ENCODE measurements at regions not wholly inside any gene's neighbourhood (a gene's known extent, or its start where the extent isn't known, plus 50 kb on each side); places are given as distances from the start of the nearest gene placed in this dataset.

DNA sequence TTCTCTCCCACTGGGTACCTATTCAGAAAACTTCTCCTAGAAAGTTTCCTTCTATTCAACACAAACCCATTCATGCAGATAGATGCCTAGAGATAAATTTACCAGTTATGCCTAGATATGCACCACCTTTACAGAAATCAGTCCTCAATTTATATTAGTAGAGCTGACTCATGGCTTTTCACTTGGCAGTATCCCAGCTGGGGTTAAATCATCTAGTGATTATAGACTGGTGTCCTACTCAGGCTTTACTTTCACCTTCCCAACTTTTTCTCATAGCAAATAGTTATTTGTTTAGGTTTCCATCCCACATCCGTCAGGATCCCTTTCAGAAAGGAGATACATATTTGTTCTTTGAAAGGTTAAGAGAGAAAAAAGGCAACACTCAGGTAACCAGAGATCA, 124.5 kb downstream of the AQP4 start:
- DNase-seq = no peak

DNA sequence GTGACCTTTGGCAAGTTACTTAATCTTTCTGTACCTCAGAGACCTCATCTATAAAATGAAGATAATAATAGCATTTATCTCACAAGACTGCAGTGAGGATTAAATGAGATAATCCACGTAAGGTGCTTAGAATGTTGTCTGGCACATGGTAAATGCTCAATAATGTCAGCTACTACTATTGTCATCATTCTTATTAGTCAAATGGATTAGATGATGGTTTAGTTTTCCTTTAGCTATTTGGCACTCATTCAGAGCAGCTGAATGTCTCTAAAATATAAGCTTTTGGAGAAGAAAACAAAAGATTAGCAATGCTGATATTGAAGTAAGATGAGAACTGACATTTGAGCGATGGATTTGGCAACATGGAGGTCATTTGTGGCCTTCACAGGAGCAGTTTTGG, 125.1 kb downstream of the AQP4 start:
- no peak for DNase-seq

DNA sequence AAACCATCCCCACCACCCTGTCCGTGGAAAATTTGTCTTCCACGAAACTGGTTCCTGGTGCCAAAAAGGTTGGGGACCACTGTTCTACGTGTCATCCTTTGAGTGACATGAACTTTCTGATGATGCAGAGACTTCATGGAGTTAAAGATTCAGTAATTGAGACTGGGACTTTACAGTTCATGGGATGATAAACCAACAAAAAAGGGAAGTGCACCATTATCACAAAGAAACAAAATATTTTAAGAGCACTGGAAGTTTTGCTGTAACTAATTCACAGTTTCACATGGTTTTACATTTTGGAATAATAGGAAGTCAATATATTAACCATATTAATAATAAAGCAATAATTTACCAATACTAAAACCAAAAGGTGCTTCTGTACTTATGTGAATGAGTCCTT, 126.8 kb downstream of the AQP4 start:
- no peak for DNase-seq

DNA sequence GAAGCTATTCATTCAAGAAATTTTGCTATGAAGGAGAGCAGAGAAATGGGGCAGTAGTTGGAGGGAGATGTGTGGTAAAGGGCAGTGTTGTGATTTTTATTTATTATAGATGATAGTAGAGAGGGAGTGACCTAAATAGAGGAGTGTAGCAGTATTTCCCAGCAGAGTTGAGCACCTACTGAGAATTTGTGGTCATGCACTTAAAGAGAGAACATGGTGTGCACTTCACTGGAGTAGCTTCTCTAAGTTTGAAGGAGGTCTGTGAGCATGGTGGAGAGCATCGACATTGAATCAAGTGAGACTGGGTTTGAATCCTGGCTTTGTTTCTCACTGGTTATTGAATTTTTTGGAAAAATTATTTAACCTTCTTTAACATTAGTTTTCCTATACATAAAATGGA, 129.2 kb downstream of the AQP4 start:
- DNase-seq = no peak

DNA sequence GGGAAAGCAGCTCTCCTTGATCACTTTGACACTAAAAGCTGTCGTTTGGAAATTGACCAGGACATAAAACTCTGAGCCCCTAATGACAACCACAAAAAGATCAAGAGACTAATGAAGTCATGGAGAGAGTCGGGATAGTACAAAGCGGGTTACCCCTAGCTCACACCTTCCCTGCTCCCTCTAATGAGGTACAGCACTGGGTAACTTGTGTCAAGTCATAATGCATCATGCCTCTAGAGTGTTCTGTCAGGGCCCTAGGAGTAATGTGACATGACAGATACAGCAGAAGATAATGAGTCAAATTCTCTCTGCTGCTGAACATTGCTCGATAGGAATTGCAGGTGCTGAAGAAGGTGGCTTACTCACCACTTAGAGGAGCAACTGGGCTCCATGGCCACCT, 130.7 kb downstream of the AQP4 start:
- no peak for DNase-seq

DNA sequence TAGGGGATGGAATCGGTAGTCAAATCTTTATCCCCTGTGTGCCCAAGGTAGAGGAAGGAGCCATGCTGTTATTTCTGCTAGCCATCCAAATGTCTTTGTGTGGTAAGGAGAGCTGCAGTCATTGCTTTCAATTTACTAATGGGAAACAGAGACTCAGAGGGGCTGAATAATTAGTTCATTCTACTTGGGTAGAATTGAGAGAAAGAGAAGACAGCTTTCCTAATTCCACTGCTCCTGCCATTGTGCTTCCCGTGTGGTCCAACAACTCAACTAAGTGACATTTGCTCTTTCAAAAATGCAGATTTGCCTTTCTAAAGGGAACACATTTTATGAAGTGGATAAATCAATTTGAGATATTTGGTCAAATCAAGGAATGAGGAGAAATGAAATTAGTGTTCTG, 136.1 kb downstream of the AQP4 start:
- DNase-seq = no peak

DNA sequence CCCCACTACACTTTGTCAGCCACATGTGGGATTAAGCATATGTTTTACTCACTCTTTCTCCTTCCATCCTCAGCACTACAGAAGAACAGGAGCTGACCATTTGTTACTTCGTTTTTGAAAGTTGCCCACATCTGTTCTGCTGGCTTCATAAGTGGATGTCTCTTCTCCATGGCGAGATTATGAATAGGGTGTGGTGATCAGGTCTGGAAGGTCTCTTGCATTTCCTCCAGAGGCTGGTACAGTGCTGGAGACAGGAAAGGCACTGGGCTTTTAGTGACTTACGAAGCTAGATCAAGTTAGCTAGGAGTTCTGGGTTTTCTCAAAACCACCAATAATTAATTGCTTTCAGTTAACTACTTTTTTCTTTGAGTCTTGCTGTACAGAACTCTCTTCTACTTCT, 136.5 kb downstream of the AQP4 start:
- DNase-seq = no peak

DNA sequence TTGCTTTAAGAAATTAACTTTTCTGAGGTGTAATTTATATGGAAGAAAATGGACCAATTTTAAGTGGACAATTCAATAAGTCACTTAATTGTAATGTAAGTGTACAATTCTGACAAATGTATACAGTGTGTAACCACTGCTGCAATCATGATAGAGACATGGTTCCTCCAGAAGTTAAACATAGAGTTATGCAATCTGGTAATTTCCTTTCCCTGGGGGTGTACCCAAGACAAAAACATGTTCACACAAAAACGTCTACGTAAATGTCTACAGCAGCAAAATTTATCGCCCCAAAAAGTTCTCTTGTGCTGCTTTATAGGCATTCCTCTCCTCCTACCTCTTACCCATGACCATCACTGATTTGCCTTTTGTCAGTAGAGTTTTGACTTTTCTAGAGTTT, 141.5 kb downstream of the AQP4 start:
- no peak for DNase-seq

DNA sequence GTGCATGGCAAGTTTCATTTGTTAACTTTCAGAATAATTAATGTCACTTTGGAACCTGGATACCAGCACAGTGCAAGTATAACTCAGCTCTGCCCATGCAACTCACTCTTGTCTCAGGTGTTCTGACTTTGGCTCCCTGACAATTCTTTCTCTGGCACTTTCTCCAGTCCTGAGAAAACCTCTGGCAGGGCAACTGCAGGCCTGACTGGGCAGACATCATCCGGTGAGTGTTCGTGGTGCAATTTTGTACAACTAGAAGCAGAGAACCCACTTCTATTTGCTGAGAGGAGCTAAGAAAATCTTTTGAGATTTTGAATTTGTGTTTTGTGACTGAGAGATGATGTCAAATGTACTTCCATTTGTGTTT, 143.0 kb downstream of the AQP4 start:
- no peak for DNase-seq

DNA sequence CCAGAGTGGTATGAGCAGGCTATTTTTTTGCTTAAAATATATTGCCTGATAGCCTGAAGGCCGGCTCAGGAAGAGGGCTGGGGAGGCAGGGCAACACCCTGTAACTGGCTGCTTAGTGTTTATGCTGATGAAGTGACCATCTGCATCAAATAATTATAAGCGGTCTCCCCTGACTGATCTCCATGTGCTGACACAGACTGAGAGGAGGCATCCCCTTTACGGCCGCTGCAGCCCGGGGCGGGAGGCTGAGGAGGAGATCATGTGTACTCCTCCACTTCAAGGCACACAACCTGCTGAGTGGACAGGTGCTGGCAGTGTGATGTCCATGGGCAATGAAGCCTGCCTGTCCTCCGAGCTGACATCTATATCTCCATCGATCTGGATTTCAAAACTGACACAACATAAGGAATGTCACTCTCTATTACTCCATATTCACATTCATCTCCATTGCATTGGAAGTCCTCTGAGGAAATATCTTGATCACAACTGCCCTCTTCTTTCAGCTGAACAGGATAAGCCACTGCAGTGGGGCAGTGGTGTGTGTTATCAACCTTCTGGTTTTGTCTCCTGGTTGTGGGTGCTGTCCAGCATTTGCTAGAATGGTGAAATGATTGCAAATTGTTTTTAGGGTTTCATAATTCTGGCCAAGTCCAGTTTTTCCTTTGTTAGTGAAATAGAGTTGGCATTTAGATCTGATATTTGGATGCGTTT, 143.5 kb downstream of the AQP4 start:
- no peak for DNase-seq

DNA sequence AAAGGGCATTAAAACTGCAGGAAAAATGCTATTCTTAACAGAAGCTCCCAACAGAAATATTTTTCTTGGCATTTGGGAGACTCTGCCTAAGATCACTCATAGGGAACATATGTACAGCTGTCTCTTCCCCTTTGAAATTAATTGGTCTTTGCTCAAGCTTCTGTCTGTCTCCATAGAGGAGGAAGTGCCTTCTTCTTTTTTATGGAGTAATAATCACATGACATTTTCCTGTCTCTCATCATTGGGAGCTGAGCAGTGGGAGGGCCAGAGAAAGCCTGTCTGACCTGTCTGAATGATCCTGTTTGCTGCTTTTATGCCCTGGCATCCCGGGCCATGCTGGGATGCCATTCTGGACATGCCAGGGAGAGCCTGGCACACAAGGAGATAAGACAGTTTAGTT, 145.6 kb downstream of the AQP4 start:
- no peak for DNase-seq

DNA sequence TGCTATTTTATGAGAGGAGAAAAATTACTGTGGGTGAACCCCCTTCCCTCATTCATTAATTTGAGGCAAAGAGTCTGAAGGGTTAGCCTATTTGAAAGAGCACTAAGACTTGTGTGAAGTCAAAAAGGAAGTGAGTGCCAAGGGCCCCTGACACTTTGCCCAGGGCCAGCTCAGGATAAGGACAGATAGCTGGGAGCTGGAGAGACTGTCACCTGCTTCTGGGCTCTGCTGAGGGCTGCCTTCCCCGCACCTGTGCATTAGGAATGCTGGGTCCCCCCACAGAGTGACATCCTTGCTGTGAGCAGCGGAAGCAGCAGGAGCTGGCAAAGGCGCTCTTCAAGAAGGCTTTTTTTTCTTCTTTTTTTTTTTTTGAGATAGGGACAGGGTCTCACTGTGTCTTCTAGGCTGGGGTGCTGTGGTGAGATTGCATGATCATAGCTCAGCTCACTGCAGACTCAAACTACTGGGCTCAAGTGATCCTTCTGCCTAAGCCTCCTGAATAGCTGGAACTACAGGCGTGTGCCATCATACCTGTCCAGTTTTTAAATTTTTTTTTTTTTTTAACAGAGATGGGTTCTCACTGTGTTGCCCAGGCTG, 148.3 kb downstream of the AQP4 start:
- no peak for DNase-seq

DNA sequence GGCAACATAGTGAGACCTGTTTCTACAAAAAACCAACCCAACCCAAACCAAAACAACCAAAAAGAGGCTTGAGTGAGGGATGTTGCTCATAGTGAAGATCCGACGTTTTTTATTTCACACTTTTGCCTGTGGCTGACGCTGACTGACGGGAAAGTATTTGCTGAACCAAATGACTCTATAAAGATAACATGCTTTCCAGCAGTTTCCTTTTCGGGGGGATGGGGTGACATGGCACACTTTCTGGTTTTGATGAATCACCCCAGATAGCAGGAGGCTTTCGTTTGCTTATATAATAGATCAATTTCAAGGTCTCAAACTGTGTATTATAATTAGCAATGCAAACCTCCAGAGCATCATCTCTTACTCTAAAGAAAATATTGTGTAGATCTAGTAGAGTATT, 150.8 kb downstream of the AQP4 start:
- DNase-seq = no peak

DNA sequence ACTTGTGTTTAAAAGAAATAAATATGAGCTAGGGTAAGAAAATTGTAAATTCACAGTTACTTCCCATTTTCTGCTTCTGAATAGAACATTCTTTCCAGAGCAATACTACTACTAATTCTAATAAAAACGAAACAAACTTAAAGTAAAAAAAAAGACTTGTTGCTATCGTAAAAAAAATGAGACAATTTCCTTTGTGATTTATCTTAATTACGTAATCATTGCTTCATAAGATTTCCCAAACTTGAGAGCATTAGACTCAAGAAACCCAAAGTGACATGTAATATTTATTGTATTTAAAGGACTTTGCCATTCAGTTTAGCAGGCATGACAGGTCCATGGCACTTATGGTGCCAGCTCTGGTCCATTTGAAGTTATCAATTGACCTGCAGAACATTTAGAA, 153.8 kb downstream of the AQP4 start:
- no peak for DNase-seq

DNA sequence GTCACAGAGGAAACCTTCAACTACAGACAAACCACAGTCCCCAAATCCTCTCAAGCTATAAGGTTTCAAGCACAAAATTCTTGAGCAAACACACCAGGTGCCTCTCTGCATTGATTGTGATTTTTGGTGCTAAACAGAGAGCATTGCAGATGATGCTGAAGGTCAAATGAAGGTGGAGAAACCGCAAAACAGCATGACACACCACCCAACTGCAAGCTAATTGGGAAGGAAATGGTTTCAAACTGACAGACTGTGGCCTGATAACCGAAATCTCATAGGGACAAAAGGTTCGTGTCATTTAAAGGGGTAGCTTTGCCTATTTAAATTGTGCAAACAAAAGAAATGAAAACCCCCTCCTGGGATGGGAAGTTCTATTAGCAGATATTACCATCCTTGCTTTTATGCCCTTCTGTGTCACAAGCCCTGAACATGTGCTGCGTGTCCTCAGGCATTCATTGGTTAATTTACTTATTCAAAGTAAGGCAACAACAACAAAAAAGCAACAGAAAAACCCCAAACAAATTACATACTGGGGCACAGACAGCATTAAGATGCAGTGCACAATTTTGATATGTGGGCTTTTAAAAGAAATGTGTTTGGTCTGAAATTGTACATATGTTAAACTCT, 154.9 kb downstream of the AQP4 start:
- peak; percentile 88 for DNase-seq

DNA sequence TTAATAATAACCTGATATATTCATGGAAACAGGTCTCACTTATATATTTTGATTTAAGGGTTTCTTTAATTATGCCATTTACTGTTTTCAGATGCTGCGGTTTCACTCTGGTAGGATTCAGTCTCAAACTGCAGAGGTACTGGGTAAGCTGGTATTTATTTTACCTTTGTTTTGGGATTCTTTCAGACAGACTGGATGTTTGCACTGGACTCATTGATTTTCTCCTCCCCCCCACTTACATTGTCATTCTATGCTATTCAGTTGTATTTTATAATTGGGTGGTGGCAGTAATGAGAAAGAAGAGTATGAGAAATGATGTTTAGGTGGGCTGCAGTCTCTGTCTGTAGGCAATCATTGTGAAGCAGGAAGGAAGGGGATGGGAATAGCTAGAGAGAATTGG, 155.6 kb downstream of the AQP4 start:
- DNase-seq = no peak

DNA sequence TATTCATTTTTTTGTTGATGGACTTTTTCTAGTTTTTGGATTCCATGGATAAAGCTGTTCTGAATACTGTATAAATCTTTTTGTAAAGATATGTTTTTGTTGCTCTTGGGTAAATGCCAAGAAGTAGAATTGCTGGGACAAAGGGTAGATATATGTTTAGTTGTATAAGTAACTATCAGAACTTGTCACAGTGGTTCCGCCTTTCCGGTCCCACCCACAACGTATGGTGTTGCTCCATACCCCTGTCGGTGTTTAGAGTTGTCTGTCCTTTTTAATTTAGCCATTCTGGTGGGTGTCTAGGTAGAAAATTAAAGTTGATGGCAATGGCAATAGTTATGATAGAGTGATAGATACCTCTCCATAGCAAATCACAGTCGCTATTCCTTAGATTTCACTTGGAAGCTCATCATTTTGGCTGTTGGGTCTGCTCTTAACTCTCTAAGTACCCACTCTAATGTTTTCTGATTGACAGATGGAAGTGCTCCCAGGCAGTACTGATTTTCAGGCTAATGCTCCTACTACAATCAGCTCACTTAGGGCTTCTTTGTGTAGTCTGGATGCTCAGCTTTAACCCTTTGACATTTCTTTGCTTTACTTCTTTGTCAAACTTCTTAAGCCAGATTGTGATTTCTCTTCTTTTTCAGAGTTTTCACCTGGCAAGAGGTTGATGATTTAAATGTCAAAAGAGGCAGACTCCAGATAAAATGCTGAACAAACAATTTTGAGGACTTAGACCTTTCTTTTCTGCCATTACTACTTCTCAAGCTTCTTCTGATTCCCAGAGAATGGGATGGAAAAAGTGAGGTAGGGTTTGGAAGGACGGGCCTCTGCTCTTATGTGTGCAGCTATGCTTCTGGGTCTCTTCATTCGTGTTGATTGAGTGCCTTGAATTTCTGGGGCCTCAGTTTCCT, 156.4 kb downstream of the AQP4 start:
- no peak for DNase-seq

DNA sequence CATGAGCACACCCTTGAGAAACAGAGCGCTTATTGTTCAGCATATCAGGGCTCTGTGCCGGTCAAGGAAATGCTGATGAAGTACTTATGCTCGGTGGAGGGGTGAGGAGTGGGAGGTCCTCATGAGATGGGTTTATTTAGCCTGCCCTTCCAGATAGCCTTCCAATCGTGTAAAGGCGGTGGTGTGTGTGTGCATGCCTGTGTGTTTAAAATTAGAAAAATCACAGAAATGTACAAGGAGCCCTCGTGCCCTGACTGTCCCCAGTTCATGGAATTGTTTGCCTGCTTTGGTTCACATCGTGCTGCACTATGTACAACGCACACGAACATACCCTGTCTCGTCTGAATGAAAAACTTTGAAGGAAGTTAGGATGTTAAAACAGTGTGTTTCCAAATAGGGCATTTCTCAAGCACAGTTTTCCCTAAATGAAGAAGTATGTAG, 158.6 kb downstream of the AQP4 start:
- DNase-seq = peak; percentile 11

DNA sequence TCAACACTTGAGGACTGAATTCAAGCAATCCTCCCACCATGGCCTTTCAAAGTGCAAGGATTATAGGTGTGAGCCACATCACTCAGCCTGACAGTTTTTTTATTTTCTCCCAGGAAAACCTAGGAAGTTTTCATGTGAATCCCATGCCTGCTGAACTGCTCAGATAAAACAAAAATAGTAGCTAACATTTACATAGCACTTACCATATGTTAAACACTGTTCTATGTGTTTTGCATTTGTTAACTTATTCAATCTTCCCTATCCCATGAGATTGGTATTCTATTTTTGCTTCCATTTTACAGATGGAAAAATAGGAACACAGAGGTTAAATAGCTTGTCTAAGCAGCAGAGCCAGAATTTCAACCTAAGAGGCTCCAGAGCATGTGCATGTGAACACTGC, 157.4 kb upstream of the KCTD1 start:
- no peak for DNase-seq

DNA sequence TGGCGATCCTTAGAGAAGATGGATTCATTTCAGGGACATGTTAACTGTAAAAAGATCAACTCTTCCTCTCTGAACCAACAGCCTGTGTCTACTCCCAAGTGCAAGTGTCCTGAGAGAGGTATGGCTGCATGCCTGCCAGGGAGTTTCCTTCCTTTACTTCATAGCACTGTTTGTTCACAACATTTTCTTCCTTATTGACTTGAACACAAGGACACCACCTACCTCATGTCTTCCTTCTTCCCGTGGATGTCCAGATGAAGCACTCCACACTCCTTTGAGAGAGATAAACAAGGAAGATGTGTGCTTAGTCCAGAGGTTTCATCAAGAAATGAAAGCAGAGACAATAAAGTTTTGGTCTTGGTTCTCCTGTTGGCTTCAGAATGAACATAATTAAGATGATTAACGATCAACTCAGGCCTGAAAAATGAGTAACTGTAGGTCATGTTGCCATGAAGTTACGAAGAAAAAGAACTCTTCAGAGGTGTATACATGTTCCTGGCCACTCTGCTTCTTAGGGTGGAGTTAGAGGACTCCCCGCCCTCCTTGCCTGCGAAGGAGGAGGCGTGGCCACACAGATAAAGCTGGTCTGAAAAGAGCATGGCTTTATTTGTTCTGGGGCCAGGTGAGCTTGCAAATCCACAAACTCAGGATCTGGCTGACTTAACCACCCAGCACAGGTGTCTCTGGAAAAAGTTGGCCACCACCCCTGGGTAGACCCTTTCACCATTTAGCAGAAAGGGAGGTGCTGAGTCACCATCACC, 155.0 kb upstream of the KCTD1 start:
- DNase-seq = no peak

DNA sequence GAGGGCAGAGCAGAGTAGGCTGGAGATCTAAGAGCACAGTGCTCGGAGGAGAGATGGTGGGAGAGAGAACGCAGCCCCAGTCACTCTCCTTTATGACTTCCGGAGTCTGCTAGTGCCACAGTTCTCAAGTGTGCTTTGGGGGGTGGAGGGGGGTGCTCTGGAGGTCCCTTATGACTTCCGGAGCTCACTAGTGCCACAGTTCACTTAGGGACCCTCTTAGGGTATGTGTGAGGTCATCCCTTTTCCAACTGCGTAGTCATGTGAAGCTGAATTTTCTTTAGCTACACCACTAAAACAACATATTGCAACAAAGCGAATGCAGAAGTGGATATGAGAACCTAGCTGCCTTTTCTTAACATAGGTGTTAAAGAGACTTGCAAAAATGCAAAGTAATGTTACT, 153.7 kb upstream of the KCTD1 start:
- DNase-seq = no peak

DNA sequence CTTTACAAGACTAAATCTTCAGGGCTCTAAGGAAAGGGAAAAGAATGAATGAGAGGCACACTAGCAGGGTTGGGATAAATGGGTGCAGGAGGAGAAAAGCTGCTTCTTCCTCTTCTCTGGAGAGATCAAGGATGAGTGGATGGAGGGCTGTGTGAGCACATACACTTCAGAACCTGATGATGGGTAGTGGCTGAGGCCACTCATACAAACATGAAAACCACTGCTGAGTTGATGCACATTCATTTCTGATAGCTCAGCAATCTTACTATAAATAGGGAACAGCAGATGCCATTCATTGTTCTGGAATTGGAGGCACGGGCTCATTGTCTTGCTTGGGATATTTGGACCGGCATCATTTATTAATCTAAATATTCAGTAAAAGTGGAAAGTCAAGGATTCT, 152.4 kb upstream of the KCTD1 start:
- DNase-seq = no peak

DNA sequence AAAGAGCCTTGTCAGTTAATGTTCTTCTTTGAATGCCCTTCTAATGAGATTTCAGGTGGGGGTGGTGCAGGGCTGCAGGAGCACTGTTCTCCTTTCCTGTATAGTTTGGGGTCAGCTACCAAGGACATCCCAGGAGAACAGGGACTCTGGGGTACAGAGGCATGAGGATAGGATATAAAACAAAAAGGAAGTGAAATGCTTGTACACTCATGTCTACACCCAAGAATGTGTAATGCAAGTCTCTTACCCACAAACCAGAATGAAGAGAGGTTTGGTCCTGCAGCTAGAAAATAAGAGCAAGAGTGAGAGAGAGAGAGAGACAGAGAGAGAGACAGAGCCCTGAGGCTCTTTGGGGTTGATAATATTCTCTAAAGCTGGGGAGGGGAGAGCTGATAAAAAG, 151.8 kb upstream of the KCTD1 start:
- no peak for DNase-seq

Data from GF-D8 (cell line).